Right atrium auricular region (tissue), 2 donors: ENCODE measurements at regions not wholly inside any gene's neighbourhood (a gene's known extent, or its start where the extent isn't known, plus 50 kb on each side); places are given as distances from the start of the nearest gene placed in this dataset.

Experiments used
- DNase-seq: peaks from one replicate; pipeline ENCODE4 v3.0.0-alpha.2; 2019; ENCODE audit warnings: low spot score
- H3K27ac ChIP-seq, 2 donors: fragments of 200-600 bp; sonication (generic); 1 replicate in 1 of 2; 2 replicates in 1 of 2; pipeline ENCODE4 v1.5.1; 2016 to 2019
- H3K27me3 ChIP-seq, 2 donors: fragments of 200-600 bp; sonication (generic); one replicate each; pipeline versions ENCODE4 v1.5.1 to v1.6.0; 2017 to 2019
- H3K36me3 ChIP-seq: fragments of 200-600 bp; sonication (generic); one replicate; pipeline ENCODE4 v1.5.1; 2016
- H3K4me1 ChIP-seq, 2 donors: fragments of 200-600 bp; sonication (generic); one replicate each; pipeline versions ENCODE4 v1.5.1 to v1.6.0; 2017 to 2019
- H3K4me3 ChIP-seq, 2 donors: fragments of 200-600 bp; sonication (generic); 1 replicate in 1 of 2; 2 replicates in 1 of 2; pipeline ENCODE4 v1.5.1; 2017 to 2019; ENCODE audit warnings: mild to moderate bottlenecking in 1 of 2, moderate library complexity in 1 of 2
- H3K9me3 ChIP-seq, 2 donors: fragments of 200-600 bp; sonication (generic); one replicate each; pipeline ENCODE4 v1.5.1; 2019
- CTCF ChIP-seq, 2 donors: fragments of 200-600 bp; sonication (generic); IDR thresholded peaks; one replicate each; pipeline ENCODE4 v1.5.1; 2019; ENCODE audit warnings: antibody characterized with exemption in 2 of 2

- Histone ChIP-seq H3K4me3 (no peak overlapping the region), H3K27ac (no peak overlapping the region), H3K4me1 (no peaks in the 10 kb centered on the region), H3K36me3 (no peaks in the 10 kb centered on the region), H3K9me3 (no peaks in the 10 kb centered on the region), H3K27me3 (no peaks in the 10 kb centered on the region)
- no peak for TF ChIP-seq CTCF (IDR thresholded peaks at IDR 0.05)
- DNase-seq, result no peak
Observed at GRCh38 chr1:87880764-87881163, 552.1 kb downstream of the LMO4 start.

DNA sequence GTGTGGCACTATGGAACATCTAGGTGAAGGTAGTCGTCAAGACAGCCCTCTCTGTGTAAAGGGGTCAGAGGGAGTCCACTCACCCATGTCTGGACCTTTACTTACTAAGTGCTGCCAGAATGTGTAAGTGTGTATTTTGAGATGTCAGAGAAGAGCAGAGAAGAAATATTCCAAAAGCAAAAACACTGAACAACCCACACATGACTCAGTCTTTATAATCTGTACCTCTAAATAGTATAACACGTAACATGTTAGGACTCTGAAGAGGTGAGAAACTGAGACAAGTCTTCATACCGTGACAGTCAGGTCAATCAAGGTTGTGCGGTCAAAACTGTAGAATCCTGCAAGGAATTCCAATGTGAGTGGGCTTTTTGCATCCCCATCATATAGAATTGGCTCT, 555.2 kb downstream of the LMO4 start:
- Histone ChIP-seq H3K4me1 (no peaks in the 10 kb centered on the region), H3K4me3 (no peak overlapping the region), H3K36me3 (no peaks in the 10 kb centered on the region), H3K27ac (no peak overlapping the region), H3K9me3 (no peaks in the 10 kb centered on the region), H3K27me3 (no peaks in the 10 kb centered on the region)
- DNase-seq, result no peak
- no peak for TF ChIP-seq CTCF (IDR thresholded peaks at IDR 0.05)

- H3K27ac ChIP-seq, result no peak overlapping the region
- no peak overlapping the region for H3K4me3 ChIP-seq
- H3K4me1 ChIP-seq, result no peaks in the 10 kb centered on the region
- TF ChIP-seq CTCF (IDR thresholded peaks at IDR 0.05), result no peak
- no peaks in the 10 kb centered on the region for H3K36me3 ChIP-seq
- H3K9me3 ChIP-seq, result no peaks in the 10 kb centered on the region
- H3K27me3 ChIP-seq, result no peaks in the 10 kb centered on the region
- no peak for DNase-seq
Observed at GRCh38 chr1:87884581-87884980, 555.9 kb downstream of the LMO4 start.

DNA sequence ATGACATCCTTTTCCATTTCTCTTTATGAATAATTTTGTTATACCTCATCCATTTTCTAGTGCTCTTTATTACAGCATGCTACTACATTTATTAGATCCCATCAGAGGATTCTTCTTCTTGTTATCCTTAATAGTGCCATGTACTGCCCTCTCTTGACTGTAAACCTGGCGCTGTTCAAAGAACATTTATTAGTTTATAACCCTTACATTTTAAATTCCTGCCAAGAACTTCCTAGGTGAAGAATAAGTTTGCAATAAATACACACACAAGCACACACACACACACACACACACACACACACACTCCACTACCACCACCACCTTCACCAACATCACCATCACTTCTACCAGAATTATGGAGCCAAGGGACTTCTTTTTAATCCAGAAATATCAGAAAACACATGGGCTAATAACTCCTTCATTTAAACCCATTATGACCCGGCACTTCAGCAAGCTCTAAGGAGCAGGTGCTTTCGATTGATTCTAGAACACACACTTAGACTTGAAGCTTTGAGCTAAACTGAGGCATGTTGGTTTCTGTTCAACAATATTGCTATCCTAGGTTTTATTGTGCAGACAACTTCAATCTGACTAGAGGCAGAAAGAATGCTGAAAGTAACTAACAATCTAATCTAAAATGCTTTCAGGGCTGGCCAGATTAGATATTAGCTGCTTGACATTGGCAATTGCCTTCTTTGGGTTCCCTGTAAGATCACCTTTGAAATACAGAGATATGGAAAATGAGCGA, 556.8 kb downstream of the LMO4 start:
- DNase-seq, result no peak
- no peaks in the 10 kb centered on the region for H3K27me3 ChIP-seq
- H3K4me3 ChIP-seq, result no peak overlapping the region
- no peaks in the 10 kb centered on the region for H3K4me1 ChIP-seq
- no peak overlapping the region for H3K27ac ChIP-seq
- no peaks in the 10 kb centered on the region for H3K9me3 ChIP-seq
- no peaks in the 10 kb centered on the region for H3K36me3 ChIP-seq
- TF ChIP-seq CTCF (IDR thresholded peaks at IDR 0.05), result no peak

DNA sequence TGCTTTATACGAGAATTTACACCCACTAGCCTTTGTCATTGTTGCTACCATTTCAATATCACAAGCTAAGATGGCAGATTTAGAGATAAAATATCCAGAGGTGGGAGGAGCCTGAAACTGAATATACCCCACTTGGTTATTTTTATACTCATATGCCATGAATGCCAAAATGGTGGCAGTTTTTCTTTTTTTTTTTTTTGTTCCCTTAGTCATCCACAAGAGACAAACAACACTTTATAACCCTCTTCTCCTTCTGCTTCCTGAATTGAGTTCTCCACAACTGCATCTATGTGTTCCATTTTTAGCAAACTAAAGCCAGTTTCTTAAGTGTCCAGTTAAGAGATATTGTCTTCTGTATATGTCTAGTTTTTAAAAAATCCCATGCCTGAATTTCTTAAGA, 558.4 kb downstream of the LMO4 start:
- Histone ChIP-seq H3K36me3 (no peaks in the 10 kb centered on the region), H3K4me1 (no peaks in the 10 kb centered on the region), H3K27me3 (no peaks in the 10 kb centered on the region), H3K27ac (no peak overlapping the region), H3K9me3 (no peaks in the 10 kb centered on the region), H3K4me3 (no peak overlapping the region)
- no peak for TF ChIP-seq CTCF (IDR thresholded peaks at IDR 0.05)
- DNase-seq, result no peak

DNA sequence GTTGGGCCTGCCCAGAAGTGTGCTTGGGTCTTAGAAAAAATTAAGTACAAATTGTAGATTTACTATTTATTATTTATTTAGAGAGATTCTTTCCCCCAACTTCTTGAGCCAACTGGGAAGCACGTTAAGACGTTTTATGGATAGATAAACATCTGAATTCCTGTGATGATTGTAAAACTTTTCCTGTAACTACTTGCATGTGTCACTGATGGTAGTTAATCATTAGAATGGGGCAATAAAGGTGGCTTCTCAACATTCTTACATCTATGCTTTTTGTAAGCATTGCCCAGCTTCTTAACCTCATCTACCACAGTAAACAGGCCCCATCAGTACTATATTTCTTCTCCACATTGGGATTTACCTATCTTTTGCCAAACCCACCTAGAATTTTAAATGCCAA, 559.8 kb downstream of the LMO4 start:
- no peak overlapping the region for H3K27ac ChIP-seq
- no peaks in the 10 kb centered on the region for H3K9me3 ChIP-seq
- no peaks in the 10 kb centered on the region for H3K4me1 ChIP-seq
- no peaks in the 10 kb centered on the region for H3K36me3 ChIP-seq
- DNase-seq, result no peak
- no peak for TF ChIP-seq CTCF (IDR thresholded peaks at IDR 0.05)
- H3K27me3 ChIP-seq, result no peaks in the 10 kb centered on the region
- no peak overlapping the region for H3K4me3 ChIP-seq
